ENCODE measurements at regions not wholly inside any gene's neighbourhood (a gene's known extent, or its start where the extent isn't known, plus 50 kb on each side); places are given as distances from the start of the nearest gene placed in this dataset.

DNA sequence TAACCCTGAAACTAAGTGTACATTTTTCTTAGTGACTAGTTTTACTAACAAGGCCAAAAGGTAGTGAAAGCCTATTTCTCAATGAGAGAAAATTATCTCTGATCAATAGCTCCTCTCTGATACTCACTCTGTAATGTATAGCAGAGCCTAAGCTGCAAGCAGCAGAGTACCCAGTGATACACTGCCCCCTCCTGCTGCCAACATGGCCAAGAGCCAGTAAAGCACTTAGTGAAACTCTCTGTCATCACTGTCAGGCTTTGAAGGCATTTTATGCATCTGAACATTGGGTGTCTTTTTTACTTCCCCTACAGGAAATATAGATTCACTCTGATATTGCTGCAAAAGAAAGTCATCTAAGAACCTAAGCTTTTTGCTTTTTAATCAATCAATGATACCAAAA lies 784.1 kb upstream of the CDH7 start:
- no peaks in the 10 kb centered on the region for H3K9me2 ChIP-seq (replicated peaks; ENCODE audit: control insufficient read depth, low read length)
- H3K27ac ChIP-seq (ENCODE audit: low read depth, low read length), result no peak overlapping the region
- H3K4me1 ChIP-seq (ENCODE audit: control insufficient read depth, low read length), result no peaks in the 10 kb centered on the region
- no peaks in the 10 kb centered on the region for H3K9me3 ChIP-seq (ENCODE audit: control insufficient read depth, insufficient read depth, low read length)
- no peak overlapping the region for H3K4me2 ChIP-seq (ENCODE audit: low read length)
- no peak overlapping the region for H3K4me3 ChIP-seq (ENCODE audit: low read length)
- H3F3A ChIP-seq (ENCODE audit: control insufficient read depth, insufficient read depth), result no peaks in the 10 kb centered on the region
- no peaks in the 10 kb centered on the region for H3K27me3 ChIP-seq (ENCODE audit: control insufficient read depth, low read length)
- no peak for TF ChIP-seq EZH2phosphoT487 (IDR thresholded peaks at IDR 0.05; ENCODE audit: borderline replicate concordance, low read length)
- TF ChIP-seq, protein P1, sequence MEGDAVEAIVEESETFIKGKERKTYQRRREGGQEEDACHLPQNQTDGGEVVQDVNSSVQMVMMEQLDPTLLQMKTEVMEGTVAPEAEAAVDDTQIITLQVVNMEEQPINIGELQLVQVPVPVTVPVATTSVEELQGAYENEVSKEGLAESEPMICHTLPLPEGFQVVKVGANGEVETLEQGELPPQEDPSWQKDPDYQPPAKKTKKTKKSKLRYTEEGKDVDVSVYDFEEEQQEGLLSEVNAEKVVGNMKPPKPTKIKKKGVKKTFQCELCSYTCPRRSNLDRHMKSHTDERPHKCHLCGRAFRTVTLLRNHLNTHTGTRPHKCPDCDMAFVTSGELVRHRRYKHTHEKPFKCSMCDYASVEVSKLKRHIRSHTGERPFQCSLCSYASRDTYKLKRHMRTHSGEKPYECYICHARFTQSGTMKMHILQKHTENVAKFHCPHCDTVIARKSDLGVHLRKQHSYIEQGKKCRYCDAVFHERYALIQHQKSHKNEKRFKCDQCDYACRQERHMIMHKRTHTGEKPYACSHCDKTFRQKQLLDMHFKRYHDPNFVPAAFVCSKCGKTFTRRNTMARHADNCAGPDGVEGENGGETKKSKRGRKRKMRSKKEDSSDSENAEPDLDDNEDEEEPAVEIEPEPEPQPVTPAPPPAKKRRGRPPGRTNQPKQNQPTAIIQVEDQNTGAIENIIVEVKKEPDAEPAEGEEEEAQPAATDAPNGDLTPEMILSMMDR (IDR thresholded peaks at IDR 0.05; ENCODE audit: low read depth, low read length, poor library complexity, severe bottlenecking), result no peak
- no peaks in the 10 kb centered on the region for H4K20me1 ChIP-seq (ENCODE audit: control insufficient read depth, insufficient read depth, low read depth, low read length)
- H3K36me3 ChIP-seq (ENCODE audit: control insufficient read depth, low read length), result no peaks in the 10 kb centered on the region
- no peaks in the 10 kb centered on the region for H3K79me2 ChIP-seq (ENCODE audit: control insufficient read depth, low read length)

DNA sequence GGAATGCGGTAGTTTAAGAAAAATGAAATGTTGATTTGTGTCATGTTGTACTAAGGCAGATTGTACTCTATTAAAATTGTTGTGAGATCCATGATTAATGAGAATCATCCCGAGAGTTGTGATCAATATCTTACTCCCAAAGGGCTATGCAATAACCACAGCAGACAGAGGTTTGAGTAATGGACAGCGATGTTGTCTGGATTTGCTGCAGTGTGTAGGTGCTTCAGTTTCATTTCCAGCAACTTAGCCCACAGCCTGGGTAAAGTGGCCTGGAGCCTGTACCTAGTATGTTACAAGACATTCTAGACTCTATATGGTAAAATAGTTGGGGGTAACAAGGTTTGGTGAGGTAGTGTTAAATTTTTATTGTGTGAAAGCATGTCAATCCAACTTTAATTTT lies 794.3 kb upstream of the CDH7 start:
- Histone ChIP-seq H3K4me2 (ENCODE audit: low read length) (no peak overlapping the region), H3K36me3 (ENCODE audit: control insufficient read depth, low read length) (no peaks in the 10 kb centered on the region), H3F3A (ENCODE audit: control insufficient read depth, insufficient read depth) (no peaks in the 10 kb centered on the region), H3K27ac (ENCODE audit: low read depth, low read length) (no peak overlapping the region), H3K79me2 (ENCODE audit: control insufficient read depth, low read length) (no peaks in the 10 kb centered on the region), H3K27me3 (ENCODE audit: control insufficient read depth, low read length) (no peaks in the 10 kb centered on the region), H3K4me1 (ENCODE audit: control insufficient read depth, low read length) (no peaks in the 10 kb centered on the region), H4K20me1 (ENCODE audit: control insufficient read depth, insufficient read depth, low read depth, low read length) (no peaks in the 10 kb centered on the region), H3K4me3 (ENCODE audit: low read length) (no peak overlapping the region), H3K9me2 (replicated peaks; ENCODE audit: control insufficient read depth, low read length) (no peaks in the 10 kb centered on the region), H3K9me3 (ENCODE audit: control insufficient read depth, insufficient read depth, low read length) (no peaks in the 10 kb centered on the region)
- no peak for TF ChIP-seq EZH2phosphoT487 (IDR thresholded peaks at IDR 0.05; ENCODE audit: borderline replicate concordance, low read length)
- TF ChIP-seq, protein P1 (IDR thresholded peaks at IDR 0.05; ENCODE audit: low read depth, low read length, poor library complexity, severe bottlenecking), result no peak

DNA sequence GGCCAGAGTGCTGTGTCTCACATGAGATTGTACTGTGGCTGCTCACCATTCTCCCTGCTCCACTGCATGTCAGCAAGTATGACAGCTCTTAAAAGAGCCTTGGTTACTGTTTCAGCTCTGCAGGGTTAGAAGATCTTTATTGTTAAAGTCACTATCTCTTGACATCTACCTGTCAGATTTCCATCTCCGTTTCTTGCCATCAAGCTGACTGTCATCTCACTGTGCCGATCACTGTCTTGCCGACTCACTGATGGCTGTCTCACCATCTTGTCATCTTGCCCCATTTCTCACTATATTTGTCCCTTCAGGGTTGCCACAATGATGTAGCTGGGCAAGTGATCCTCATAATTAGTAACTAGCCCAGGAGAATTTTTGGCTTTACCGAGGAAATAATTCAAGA lies 800.9 kb upstream of the CDH7 start:
- Histone ChIP-seq H3K4me2 (ENCODE audit: low read length) (no peak overlapping the region), H3K27me3 (ENCODE audit: control insufficient read depth, low read length) (no peaks in the 10 kb centered on the region), H3K9me2 (replicated peaks; ENCODE audit: control insufficient read depth, low read length) (no peaks in the 10 kb centered on the region), H3K27ac (ENCODE audit: low read depth, low read length) (no peak overlapping the region), H3K36me3 (ENCODE audit: control insufficient read depth, low read length) (no peaks in the 10 kb centered on the region), H3K9me3 (ENCODE audit: control insufficient read depth, insufficient read depth, low read length) (peaks cover 10% of the 10 kb centered on the region; the same call in 1 of the 2 replicates), H3K4me3 (ENCODE audit: low read length) (no peak overlapping the region), H3K4me1 (ENCODE audit: control insufficient read depth, low read length) (no peaks in the 10 kb centered on the region), H3K79me2 (ENCODE audit: control insufficient read depth, low read length) (no peaks in the 10 kb centered on the region), H3F3A (ENCODE audit: control insufficient read depth, insufficient read depth) (no peaks in the 10 kb centered on the region), H4K20me1 (ENCODE audit: control insufficient read depth, insufficient read depth, low read depth, low read length) (no peaks in the 10 kb centered on the region)
- TF ChIP-seq, protein P1 (IDR thresholded peaks at IDR 0.05; ENCODE audit: low read depth, low read length, poor library complexity, severe bottlenecking), result no peak
- TF ChIP-seq EZH2phosphoT487 (IDR thresholded peaks at IDR 0.05; ENCODE audit: borderline replicate concordance, low read length), result no peak

DNA sequence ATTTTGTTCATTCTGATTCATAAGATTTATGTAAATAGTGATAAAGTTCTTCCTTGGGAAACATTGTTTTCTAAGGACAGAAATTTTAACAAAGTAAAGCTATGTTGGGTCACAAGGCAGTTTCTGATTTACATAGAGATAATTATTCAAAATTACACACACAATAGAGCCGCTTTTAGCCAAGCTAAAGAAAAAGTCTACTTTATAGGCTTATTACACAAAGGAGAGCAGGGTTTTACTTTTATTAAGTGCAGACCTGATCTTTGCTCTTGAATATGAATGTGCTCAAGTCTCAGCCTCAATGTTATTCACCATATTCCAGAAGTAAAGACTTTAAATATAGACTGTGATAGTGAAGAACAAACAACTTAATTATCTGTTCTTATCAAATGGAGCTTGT lies 787.8 kb upstream of the LINC00305 start:
- Histone ChIP-seq H3K36me3 (ENCODE audit: control insufficient read depth, low read length) (no peaks in the 10 kb centered on the region), H3K4me1 (ENCODE audit: control insufficient read depth, low read length) (no peaks in the 10 kb centered on the region), H3K27ac (ENCODE audit: low read depth, low read length) (no peak overlapping the region), H3K79me2 (ENCODE audit: control insufficient read depth, low read length) (no peaks in the 10 kb centered on the region), H3K4me3 (ENCODE audit: low read length) (no peak overlapping the region), H4K20me1 (ENCODE audit: control insufficient read depth, insufficient read depth, low read depth, low read length) (no peaks in the 10 kb centered on the region), H3F3A (ENCODE audit: control insufficient read depth, insufficient read depth) (no peaks in the 10 kb centered on the region), H3K9me2 (replicated peaks; ENCODE audit: control insufficient read depth, low read length) (no peaks in the 10 kb centered on the region), H3K27me3 (ENCODE audit: control insufficient read depth, low read length) (no peaks in the 10 kb centered on the region), H3K9me3 (ENCODE audit: control insufficient read depth, insufficient read depth, low read length) (no peaks in the 10 kb centered on the region), H3K4me2 (ENCODE audit: low read length) (no peak overlapping the region)
- TF ChIP-seq, protein P1 (IDR thresholded peaks at IDR 0.05; ENCODE audit: low read depth, low read length, poor library complexity, severe bottlenecking), result no peak
- no peak for TF ChIP-seq EZH2phosphoT487 (IDR thresholded peaks at IDR 0.05; ENCODE audit: borderline replicate concordance, low read length)
